BLaER1 treated with 17β-estradiol and CSF1 and Interleukin-3, amounts not matched to agents 10 nM and 100 nM (cell line): ENCODE measurements at regions not wholly inside any gene's neighbourhood (a gene's known extent, or its start where the extent isn't known, plus 50 kb on each side); places are given as distances from the start of the nearest gene placed in this dataset.
A peak's percentile ranks its signal among the peaks of the same experiment; 100 is the strongest.

ENCODE experiments used
- H3K27ac ChIP-seq, 11 experiments: shearing (Covaris generic); formaldehyde crosslinking; 2 replicates each; pipeline ENCODE4 v1.8.1; 2022
- H3K27me3 ChIP-seq, 11 experiments: shearing (Covaris generic); formaldehyde crosslinking; 2 replicates each; pipeline ENCODE4 v1.8.1; 2022
- H3K36me3 ChIP-seq, 11 experiments: shearing (Covaris generic); formaldehyde crosslinking; 2 replicates each; pipeline ENCODE4 v1.8.1; 2022
- H3K4me1 ChIP-seq, 10 experiments: shearing (Covaris generic); formaldehyde crosslinking; 2 replicates each; pipeline ENCODE4 v1.8.1; 2022
- H3K4me2 ChIP-seq, 11 experiments: shearing (Covaris generic); formaldehyde crosslinking; 2 replicates each; pipeline ENCODE4 v1.8.1; 2022
- H3K4me3 ChIP-seq, 10 experiments: shearing (Covaris generic); formaldehyde crosslinking; 2 replicates each; pipeline ENCODE4 v1.8.1; 2022
- H3K9ac ChIP-seq, 11 experiments: shearing (Covaris generic); formaldehyde crosslinking; 2 replicates each; pipeline ENCODE4 v1.8.1; 2022
- H3K9me3 ChIP-seq, 11 experiments: shearing (Covaris generic); formaldehyde crosslinking; replicated peaks in 1 of 11; 2 replicates each; pipeline ENCODE4 v1.8.1; 2022
- H4K20me1 ChIP-seq, 11 experiments: shearing (Covaris generic); formaldehyde crosslinking; 2 replicates each; pipeline ENCODE4 v1.8.1; 2022
- Cebpa-rat ChIP-seq, 11 experiments: shearing (Covaris generic); IDR thresholded peaks; 2 replicates each; pipeline ENCODE4 v1.8.1; 2022

DNA sequence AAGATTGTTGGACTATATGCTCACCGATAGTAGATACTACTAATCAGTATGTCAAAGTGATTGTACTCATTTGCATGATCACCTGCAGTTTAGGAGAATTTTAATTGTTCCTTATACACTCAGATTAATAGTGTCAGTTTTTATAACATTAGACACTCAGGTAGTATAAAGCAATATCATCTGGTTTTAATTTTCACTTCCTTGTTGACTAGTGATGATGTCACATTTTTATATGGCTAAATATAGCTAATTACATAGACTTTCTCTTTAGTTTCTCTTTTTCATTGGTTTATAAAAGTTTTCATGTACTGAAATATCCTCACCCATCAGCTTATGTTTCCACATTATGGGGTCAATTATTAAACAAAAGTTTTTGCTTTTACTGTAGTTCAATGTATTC, 1332.4 kb upstream of the ADGRL2 start:
- TF ChIP-seq Cebpa-rat (IDR thresholded peaks at IDR 0.05) = no peak
- no peaks in the 10 kb centered on the region for H3K9me3 ChIP-seq
- no peaks in the 10 kb centered on the region for H3K36me3 ChIP-seq
- H3K4me2 ChIP-seq = no peak overlapping the region
- no peaks in the 10 kb centered on the region for H3K27me3 ChIP-seq
- no peak overlapping the region for H3K27ac ChIP-seq
- H4K20me1 ChIP-seq = no peaks in the 10 kb centered on the region
- no peak overlapping the region for H3K4me3 ChIP-seq
- no peaks in the 10 kb centered on the region for H3K4me1 ChIP-seq
- no peak overlapping the region for H3K9ac ChIP-seq

DNA sequence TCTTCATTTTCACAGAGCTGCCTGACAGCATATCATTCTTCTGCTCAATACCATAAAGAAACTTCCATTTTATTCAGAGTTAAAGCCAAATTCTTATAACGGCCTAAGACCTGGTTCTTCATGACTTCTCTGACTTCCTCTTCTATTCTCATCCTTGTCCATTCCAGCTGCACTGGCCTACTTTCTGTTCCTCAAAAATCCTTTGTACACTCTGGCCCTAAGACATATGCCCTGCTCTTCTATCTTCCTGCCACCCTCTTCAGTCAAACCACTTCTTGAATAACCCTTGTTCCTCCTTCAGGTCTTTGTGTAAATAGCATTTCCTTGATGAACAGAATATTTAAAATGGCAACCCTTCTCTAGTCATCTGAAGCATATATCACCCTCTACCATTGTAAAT, 1338.7 kb upstream of the ADGRL2 start:
- Histone ChIP-seq H3K36me3 (no peaks in the 10 kb centered on the region), H3K4me3 (no peak overlapping the region), H3K27me3 (no peaks in the 10 kb centered on the region), H3K9me3 (no peaks in the 10 kb centered on the region), H3K27ac (peak overlapping the region in 4 of 11 experiments; percentile 23 to 46 (median 31); a peak in 5 of 22 replicates), H3K9ac (no peak overlapping the region), H4K20me1 (no peaks in the 10 kb centered on the region), H3K4me1 (peaks cover 0 to 11% (median 9%) of the 10 kb centered on the region in 10 experiments; a peak in 13 of 20 replicates), H3K4me2 (peak overlapping the region in 6 of 11 experiments; percentile 10 to 48 (median 26); a peak in 10 of 22 replicates)
- TF ChIP-seq Cebpa-rat (IDR thresholded peaks at IDR 0.05) = no peak

DNA sequence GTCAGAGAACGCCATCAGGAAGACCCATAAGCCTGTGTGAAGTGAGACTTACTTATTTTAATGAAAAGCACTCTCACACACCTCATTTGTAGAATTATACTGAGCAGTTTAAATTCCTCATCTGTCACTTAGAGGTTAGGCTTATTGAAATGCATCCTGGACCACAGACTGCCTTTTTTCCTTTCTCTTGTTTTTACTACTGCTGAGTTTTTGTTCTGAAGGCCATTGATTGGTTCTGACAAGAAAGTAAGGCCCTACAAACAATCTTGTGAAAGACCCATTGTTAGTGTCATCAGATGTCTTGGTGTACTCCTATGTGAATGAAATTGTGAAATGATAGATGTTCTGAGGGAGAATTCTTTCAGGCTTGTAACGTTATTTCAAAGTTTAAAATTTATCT, 1343.3 kb upstream of the ADGRL2 start:
- Histone ChIP-seq H3K9me3 (no peaks in the 10 kb centered on the region), H3K9ac (no peak overlapping the region)

DNA sequence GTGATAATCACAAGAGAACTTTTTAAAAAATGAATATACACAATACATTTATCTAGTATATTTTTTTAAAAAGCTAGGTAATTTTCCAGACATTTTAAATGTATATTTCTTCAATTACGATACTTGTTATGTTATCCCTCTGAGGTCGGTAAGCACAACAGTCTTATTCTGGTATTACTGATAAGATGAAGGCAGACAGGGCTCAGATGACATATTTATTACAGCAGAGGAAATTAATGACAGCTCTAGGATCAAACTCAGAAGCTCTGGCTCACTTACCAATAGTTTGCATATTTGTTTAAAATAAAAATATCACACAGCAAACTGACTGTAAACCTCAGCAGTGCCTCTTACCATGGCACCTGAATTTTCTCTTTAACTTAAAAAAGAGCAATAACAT, 1347.0 kb upstream of the ADGRL2 start:
- Histone ChIP-seq H3K4me1 (0 out of 20 replicates have a peak, but pooled peaks cover 0 to 4% (median 0%) of the 10 kb centered on the region in 10 experiments), H3K4me2 (no peak overlapping the region), H3K27me3 (no peaks in the 10 kb centered on the region), H4K20me1 (no peaks in the 10 kb centered on the region; a peak in 1 of 22 replicates), H3K27ac (no peak overlapping the region), H3K36me3 (no peaks in the 10 kb centered on the region), H3K9me3 (no peaks in the 10 kb centered on the region), H3K9ac (no peak overlapping the region), H3K4me3 (no peak overlapping the region)
- TF ChIP-seq Cebpa-rat (IDR thresholded peaks at IDR 0.05) = no peak

More for the DNA sequence above, 1343.3 kb upstream of the ADGRL2 start:
- no peaks in the 10 kb centered on the region for H3K36me3 ChIP-seq
- no peak overlapping the region for H3K27ac ChIP-seq
- H3K4me1 ChIP-seq = peaks cover 0 to 10% (median 8%) of the 10 kb centered on the region in 10 experiments; a peak in 13 of 20 replicates
- TF ChIP-seq Cebpa-rat (IDR thresholded peaks at IDR 0.05) = no peak
- H3K27me3 ChIP-seq = no peaks in the 10 kb centered on the region
- no peak overlapping the region for H3K4me3 ChIP-seq
- H4K20me1 ChIP-seq = no peaks in the 10 kb centered on the region
- H3K4me2 ChIP-seq = no peak overlapping the region

DNA sequence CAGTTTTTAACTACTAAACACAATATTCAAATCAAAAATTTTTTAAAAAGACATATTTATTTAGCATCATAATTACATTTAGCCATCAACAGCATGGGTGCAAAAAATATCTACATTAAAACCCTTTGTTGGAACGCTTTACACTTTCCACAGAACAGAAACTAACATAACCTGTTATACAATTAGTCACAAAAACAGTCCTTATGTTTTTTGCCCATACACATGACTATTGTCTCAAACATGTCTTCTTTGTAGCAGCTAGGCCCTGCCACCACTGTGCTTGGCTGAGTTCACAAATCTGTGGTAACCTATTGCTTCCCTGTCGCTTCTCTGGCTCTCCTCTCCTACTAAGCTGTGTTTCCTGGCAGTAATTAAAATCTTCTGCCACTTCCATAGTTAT, 1350.0 kb upstream of the ADGRL2 start:
- no peak for TF ChIP-seq Cebpa-rat (IDR thresholded peaks at IDR 0.05)
- H3K9me3 ChIP-seq = no peaks in the 10 kb centered on the region

DNA sequence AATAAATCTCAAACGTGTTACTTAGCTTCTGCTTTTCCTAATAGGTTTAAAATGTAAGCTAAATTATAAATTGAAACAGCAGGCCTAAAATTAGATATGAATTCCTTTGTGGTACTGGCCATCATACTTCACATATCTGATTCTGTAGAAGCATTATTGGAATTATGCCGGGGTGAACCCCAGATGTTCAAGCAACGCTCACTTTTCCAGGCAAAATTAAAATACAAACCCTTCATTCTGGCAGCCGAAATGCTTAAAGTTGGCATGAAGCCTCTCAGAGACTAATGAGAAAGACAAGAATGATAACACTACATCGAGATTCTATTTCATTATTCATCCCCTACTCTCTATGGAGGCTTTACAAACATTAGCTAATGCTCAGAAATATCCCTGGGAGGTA, 1352.7 kb upstream of the ADGRL2 start:
- Histone ChIP-seq H3K36me3 (no peaks in the 10 kb centered on the region), H3K27me3 (no peaks in the 10 kb centered on the region), H3K4me2 (no peak overlapping the region), H3K27ac (no peak overlapping the region), H4K20me1 (no peaks in the 10 kb centered on the region; a peak in 1 of 22 replicates), H3K4me1 (0 out of 20 replicates have a peak, but pooled peaks cover 0 to 4% (median 0%) of the 10 kb centered on the region in 10 experiments), H3K4me3 (no peak overlapping the region), H3K9ac (no peak overlapping the region), H3K9me3 (no peaks in the 10 kb centered on the region)
- TF ChIP-seq Cebpa-rat (IDR thresholded peaks at IDR 0.05) = no peak

More for the DNA sequence above, 1350.0 kb upstream of the ADGRL2 start:
- no peaks in the 10 kb centered on the region; a peak in 1 of 22 replicates for H4K20me1 ChIP-seq
- peak overlapping the region in 1 of 11 experiments; percentile 19; a peak in 1 of 22 replicates for H3K4me2 ChIP-seq
- no peaks in the 10 kb centered on the region for H3K27me3 ChIP-seq
- no peak overlapping the region for H3K27ac ChIP-seq
- no peak overlapping the region for H3K4me3 ChIP-seq
- H3K9ac ChIP-seq = no peak overlapping the region
- H3K4me1 ChIP-seq = 0 out of 20 replicates have a peak, but pooled peaks cover 0 to 4% (median 0%) of the 10 kb centered on the region in 10 experiments
- H3K36me3 ChIP-seq = no peaks in the 10 kb centered on the region

DNA sequence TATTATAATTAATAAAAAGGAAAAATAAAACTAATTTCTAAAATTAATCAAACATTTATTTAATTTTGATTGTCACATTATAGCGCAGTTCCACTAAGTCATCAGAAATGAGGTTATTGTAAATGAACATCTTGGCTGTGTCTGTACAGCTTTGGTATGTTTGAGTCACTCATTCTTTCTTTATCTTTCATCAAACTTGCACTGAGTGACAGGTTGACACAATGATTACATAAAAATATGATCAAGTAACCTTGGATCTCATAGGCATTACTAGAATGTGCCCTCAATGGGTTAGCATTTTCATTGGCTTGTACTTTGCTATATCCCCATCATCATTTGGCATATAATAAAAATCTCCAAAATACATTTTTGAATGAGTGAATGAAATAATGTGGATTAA, 1353.2 kb upstream of the ADGRL2 start:
- Histone ChIP-seq H3K36me3 (no peaks in the 10 kb centered on the region), H3K9me3 (no peaks in the 10 kb centered on the region), H3K9ac (no peak overlapping the region), H3K27ac (no peak overlapping the region), H3K4me2 (no peak overlapping the region), H3K4me1 (0 out of 20 replicates have a peak, but pooled peaks cover 0 to 4% (median 0%) of the 10 kb centered on the region in 10 experiments), H3K27me3 (no peaks in the 10 kb centered on the region), H3K4me3 (no peak overlapping the region), H4K20me1 (no peaks in the 10 kb centered on the region; a peak in 1 of 22 replicates)
- TF ChIP-seq Cebpa-rat (IDR thresholded peaks at IDR 0.05) = no peak

DNA sequence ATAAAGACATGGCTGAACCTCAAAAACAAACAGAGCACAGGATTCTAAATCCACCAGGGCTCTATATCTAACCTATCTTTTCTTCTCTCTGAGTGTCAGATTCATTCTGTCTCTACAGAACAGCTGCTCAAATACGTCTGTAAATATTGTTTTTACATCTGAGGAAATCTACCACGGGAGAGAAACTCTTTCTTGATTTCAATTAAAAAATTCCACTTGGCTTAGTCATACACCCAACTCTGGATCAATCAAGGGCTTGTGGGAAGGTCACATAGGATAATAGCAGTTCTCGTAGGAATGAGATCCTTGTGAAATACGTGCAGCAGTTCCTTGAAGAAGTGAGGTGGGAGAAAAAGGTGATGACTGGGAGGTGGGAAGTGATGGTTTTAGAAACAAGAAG, 1355.7 kb upstream of the ADGRL2 start:
- Histone ChIP-seq H4K20me1 (no peaks in the 10 kb centered on the region), H3K9ac (no peak overlapping the region), H3K4me2 (no peak overlapping the region), H3K27ac (no peak overlapping the region), H3K9me3 (no peaks in the 10 kb centered on the region), H3K4me1 (no peaks in the 10 kb centered on the region), H3K4me3 (no peak overlapping the region), H3K27me3 (no peaks in the 10 kb centered on the region), H3K36me3 (no peaks in the 10 kb centered on the region)
- no peak for TF ChIP-seq Cebpa-rat (IDR thresholded peaks at IDR 0.05)

DNA sequence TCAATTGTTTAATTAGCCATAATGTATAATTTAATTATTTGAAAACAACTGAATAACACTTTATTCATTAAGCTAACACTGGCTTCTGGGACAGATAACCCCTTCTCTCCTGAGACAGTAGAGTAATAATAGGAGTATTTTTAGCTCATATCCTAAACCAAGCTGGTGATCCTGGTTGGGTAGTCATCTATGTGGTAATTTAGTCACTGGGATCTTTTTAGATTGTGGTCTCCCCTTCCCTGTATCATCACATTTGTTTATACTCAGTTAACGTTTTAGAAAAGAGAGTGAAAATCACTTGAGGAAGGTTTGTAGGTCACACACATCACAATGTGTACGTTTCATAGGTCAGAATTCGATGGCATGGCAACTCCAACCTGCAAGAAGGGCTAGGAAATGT, 1356.6 kb upstream of the ADGRL2 start:
- Histone ChIP-seq H3K27ac (no peak overlapping the region), H3K9me3 (no peaks in the 10 kb centered on the region), H3K4me2 (no peak overlapping the region), H3K4me3 (no peak overlapping the region), H3K9ac (no peak overlapping the region), H3K36me3 (no peaks in the 10 kb centered on the region), H3K27me3 (no peaks in the 10 kb centered on the region), H3K4me1 (no peaks in the 10 kb centered on the region), H4K20me1 (no peaks in the 10 kb centered on the region)
- no peak for TF ChIP-seq Cebpa-rat (IDR thresholded peaks at IDR 0.05)

DNA sequence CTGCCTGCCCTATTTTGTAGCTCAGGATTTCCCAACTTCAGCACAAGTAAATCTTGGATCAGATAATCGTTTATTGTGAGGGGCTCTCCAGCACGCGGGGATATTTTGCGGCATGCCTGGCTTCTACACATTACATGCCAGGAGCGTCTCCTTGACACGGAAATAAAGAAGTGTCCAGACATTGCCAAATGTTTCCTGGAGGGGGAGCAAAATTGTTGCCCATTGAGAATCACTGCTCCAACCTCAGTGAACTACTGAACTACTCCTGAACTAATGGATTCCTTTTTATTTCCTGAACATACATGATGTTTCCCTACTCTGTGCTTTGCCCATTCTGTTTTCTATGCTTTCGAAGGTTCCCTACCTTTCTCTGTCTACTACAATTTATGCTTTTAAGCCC, 1359.1 kb upstream of the ADGRL2 start:
- Histone ChIP-seq H3K4me2 (no peak overlapping the region), H3K9me3 (no peaks in the 10 kb centered on the region), H3K4me3 (no peak overlapping the region), H3K27me3 (no peaks in the 10 kb centered on the region), H3K9ac (no peak overlapping the region), H4K20me1 (no peaks in the 10 kb centered on the region), H3K36me3 (no peaks in the 10 kb centered on the region), H3K27ac (no peak overlapping the region), H3K4me1 (no peaks in the 10 kb centered on the region)
- no peak for TF ChIP-seq Cebpa-rat (IDR thresholded peaks at IDR 0.05)
